Effector memory CD8-positive, alpha-beta T cell (primary cell): ENCODE measurements at regions not wholly inside any gene's neighbourhood (a gene's known extent, or its start where the extent isn't known, plus 50 kb on each side); places are given as distances from the start of the nearest gene placed in this dataset.

ENCODE experiments used
- ATAC-seq: fragments of 150-1000 bp; cut with Tn5 transposase; replicated peaks from 2 replicates; pipeline ENCODE4 v1.10.0; 2021; ENCODE audit warnings: mild to moderate bottlenecking, moderate library complexity
- DNase-seq, 3 experiments: peaks; one replicate each; pipeline ENCODE4 v3.0.0; 2021
- H3K27ac Mint-ChIP-seq, 2 donors: one replicate each; pipeline ENCODE4 v1.8.0; 2022; ENCODE audit warnings: mild to moderate bottlenecking in 2 of 2, mixed read lengths in 2 of 2, moderate library complexity in 2 of 2
- H3K27me3 Mint-ChIP-seq, 2 donors: one replicate each; pipeline ENCODE4 v1.8.0; 2022; ENCODE audit warnings: mixed read lengths in 2 of 2
- H3K36me3 Mint-ChIP-seq: one replicate; pipeline ENCODE4 v1.8.0; 2022; ENCODE audit warnings: mild to moderate bottlenecking, moderate library complexity, mixed read lengths; ENCODE audit not compliant: insufficient read depth
- H3K4me1 Mint-ChIP-seq, 2 donors: one replicate each; pipeline ENCODE4 v1.8.0; 2022; ENCODE audit warnings: low read depth in 2 of 2, mixed read lengths in 2 of 2
- H3K4me3 Mint-ChIP-seq, 2 donors: one replicate each; pipeline ENCODE4 v1.8.0; 2022; ENCODE audit warnings: mild to moderate bottlenecking in 2 of 2, mixed read lengths in 2 of 2, moderate library complexity in 2 of 2
- H3K9me3 Mint-ChIP-seq, 2 donors: one replicate each; pipeline ENCODE4 v1.8.0; 2022; ENCODE audit warnings: mixed read lengths in 2 of 2

- H3K4me1 Mint-ChIP-seq, result no peaks in the 10 kb centered on the region
- H3K36me3 Mint-ChIP-seq, result no peaks in the 10 kb centered on the region
- no peak overlapping the region for H3K4me3 Mint-ChIP-seq
- peaks cover 0 to 11% of the 10 kb centered on the region in 2 donors for H3K27me3 Mint-ChIP-seq
- no peak for DNase-seq
- no peak overlapping the region for H3K27ac Mint-ChIP-seq
- ATAC-seq, result no peak
- no peaks in the 10 kb centered on the region for H3K9me3 Mint-ChIP-seq
Observed at GRCh38 chr5:142412581-142412980, 87.8 kb upstream of the SPRY4 start.

GRCh38 chr5:142411656-142412425, 87.0 kb upstream of the SPRY4 start:
- Mint-ChIP-seq H3K36me3 (no peaks in the 10 kb centered on the region), H3K9me3 (no peaks in the 10 kb centered on the region), H3K4me1 (no peaks in the 10 kb centered on the region), H3K27me3 (peaks cover 6 to 15% of the 10 kb centered on the region in 2 donors), H3K27ac (no peak overlapping the region), H3K4me3 (no peak overlapping the region)
- no peak for ATAC-seq
- DNase-seq, result no peak

- DNase-seq, result no peak
- Mint-ChIP-seq H3K9me3 (no peaks in the 10 kb centered on the region), H3K27ac (no peak overlapping the region), H3K36me3 (no peaks in the 10 kb centered on the region), H3K4me3 (no peak overlapping the region), H3K27me3 (peaks cover 6 to 15% of the 10 kb centered on the region in 2 donors), H3K4me1 (no peaks in the 10 kb centered on the region)
- no peak for ATAC-seq
Observed at GRCh38 chr5:142411103-142411502, 86.3 kb upstream of the SPRY4 start.

- no peak for DNase-seq
- Mint-ChIP-seq H3K9me3 (no peaks in the 10 kb centered on the region), H3K4me1 (no peaks in the 10 kb centered on the region), H3K27me3 (peaks cover 6 to 15% of the 10 kb centered on the region in 2 donors), H3K4me3 (no peak overlapping the region), H3K27ac (no peak overlapping the region), H3K36me3 (no peaks in the 10 kb centered on the region)
- ATAC-seq, result no peak
Observed at GRCh38 chr5:142408981-142409481, 84.2 kb upstream of the SPRY4 start.

GRCh38 chr5:142408536-142408935, 83.7 kb upstream of the SPRY4 start:
- Mint-ChIP-seq H3K4me3 (no peak overlapping the region), H3K27me3 (peaks cover 6 to 15% of the 10 kb centered on the region in 2 donors), H3K27ac (no peak overlapping the region), H3K9me3 (no peaks in the 10 kb centered on the region), H3K4me1 (no peaks in the 10 kb centered on the region), H3K36me3 (no peaks in the 10 kb centered on the region)
- ATAC-seq (no peak), DNase-seq (no peak)

- H3K4me1 Mint-ChIP-seq, result peaks cover 0 to 2% of the 10 kb centered on the region in 2 donors
- H3K36me3 Mint-ChIP-seq, result no peaks in the 10 kb centered on the region
- peaks cover 6 to 7% of the 10 kb centered on the region in 2 donors for H3K27me3 Mint-ChIP-seq
- no peak overlapping the region for H3K27ac Mint-ChIP-seq
- no peak for DNase-seq
- no peaks in the 10 kb centered on the region for H3K9me3 Mint-ChIP-seq
- ATAC-seq, result no peak
- H3K4me3 Mint-ChIP-seq, result no peak overlapping the region
Observed at GRCh38 chr5:142405814-142406395, 81.1 kb upstream of the SPRY4 start.

GRCh38 chr5:142405023-142405422, 80.2 kb upstream of the SPRY4 start:
- DNase-seq (no peak), ATAC-seq (no peak)
- H3K9me3 Mint-ChIP-seq, result no peaks in the 10 kb centered on the region
- no peaks in the 10 kb centered on the region for H3K36me3 Mint-ChIP-seq
- peaks cover 6 to 7% of the 10 kb centered on the region in 2 donors for H3K27me3 Mint-ChIP-seq
- H3K27ac Mint-ChIP-seq, result no peak overlapping the region
- peaks cover 3 to 4% of the 10 kb centered on the region in 2 donors for H3K4me1 Mint-ChIP-seq
- H3K4me3 Mint-ChIP-seq, result no peak overlapping the region

- no peak for ATAC-seq
- H3K27me3 Mint-ChIP-seq, result peaks cover 6 to 7% of the 10 kb centered on the region in 2 donors
- H3K9me3 Mint-ChIP-seq, result no peaks in the 10 kb centered on the region
- H3K4me3 Mint-ChIP-seq, result no peak overlapping the region
- no peaks in the 10 kb centered on the region for H3K36me3 Mint-ChIP-seq
- no peak overlapping the region for H3K27ac Mint-ChIP-seq
- no peak for DNase-seq
- peaks cover 3 to 4% of the 10 kb centered on the region in 2 donors for H3K4me1 Mint-ChIP-seq
Observed at GRCh38 chr5:142404046-142404477, 79.2 kb upstream of the SPRY4 start.

- H3K4me3 Mint-ChIP-seq, result no peak overlapping the region
- no peaks in the 10 kb centered on the region for H3K9me3 Mint-ChIP-seq
- no peak for DNase-seq
- H3K36me3 Mint-ChIP-seq, result no peaks in the 10 kb centered on the region
- H3K27ac Mint-ChIP-seq, result no peak overlapping the region
- ATAC-seq, result no peak
- peaks cover 6 to 7% of the 10 kb centered on the region in 2 donors for H3K27me3 Mint-ChIP-seq
- H3K4me1 Mint-ChIP-seq, result peaks cover 4 to 5% of the 10 kb centered on the region in 2 donors
Observed at GRCh38 chr5:142403583-142403982, 78.8 kb upstream of the SPRY4 start.

- H3K27me3 Mint-ChIP-seq, result peaks cover 6% of the 10 kb centered on the region in 2 donors
- ATAC-seq (no peak), DNase-seq (no peak)
- H3K36me3 Mint-ChIP-seq, result no peaks in the 10 kb centered on the region
- no peaks in the 10 kb centered on the region for H3K9me3 Mint-ChIP-seq
- H3K27ac Mint-ChIP-seq, result no peak overlapping the region
- peaks cover 4 to 5% of the 10 kb centered on the region in 2 donors for H3K4me1 Mint-ChIP-seq
- no peak overlapping the region for H3K4me3 Mint-ChIP-seq
Observed at GRCh38 chr5:142402752-142403318, 78.0 kb upstream of the SPRY4 start.

GRCh38 chr5:142400415-142400814, 75.6 kb upstream of the SPRY4 start:
- DNase-seq (no peak), ATAC-seq (no peak)
- Mint-ChIP-seq H3K27me3 (no peaks in the 10 kb centered on the region), H3K9me3 (peaks cover 12 to 22% of the 10 kb centered on the region in 2 donors), H3K4me1 (peaks cover 4 to 5% of the 10 kb centered on the region in 2 donors), H3K36me3 (no peaks in the 10 kb centered on the region), H3K27ac (no peak overlapping the region), H3K4me3 (no peak overlapping the region)

GRCh38 chr5:142399891-142400290, 75.1 kb upstream of the SPRY4 start:
- no peak for ATAC-seq
- DNase-seq, result no peak
- H3K4me1 Mint-ChIP-seq, result peaks cover 4 to 5% of the 10 kb centered on the region in 2 donors
- H3K27ac Mint-ChIP-seq, result no peak overlapping the region
- H3K9me3 Mint-ChIP-seq, result peaks cover 15 to 24% of the 10 kb centered on the region in 2 donors
- H3K4me3 Mint-ChIP-seq, result no peak overlapping the region
- H3K27me3 Mint-ChIP-seq, result no peaks in the 10 kb centered on the region
- H3K36me3 Mint-ChIP-seq, result no peaks in the 10 kb centered on the region

- no peak for ATAC-seq
- Mint-ChIP-seq H3K9me3 (peaks cover 15 to 24% of the 10 kb centered on the region in 2 donors), H3K27me3 (no peaks in the 10 kb centered on the region), H3K4me3 (no peak overlapping the region), H3K36me3 (no peaks in the 10 kb centered on the region), H3K4me1 (peaks cover 4 to 5% of the 10 kb centered on the region in 2 donors), H3K27ac (no peak overlapping the region)
- DNase-seq, result no peak
Observed at GRCh38 chr5:142398730-142399055, 73.9 kb upstream of the SPRY4 start.
